ENCODE measurements at regions not wholly inside any gene's neighbourhood (a gene's known extent, or its start where the extent isn't known, plus 50 kb on each side); places are given as distances from the start of the nearest gene placed in this dataset.

GRCh38 chr9:27787891-27788290, 214.6 kb upstream of the C9orf72 start:
- no peak for TF ChIP-seq CTCF (conservative IDR thresholded peaks at IDR 0.05)
- no peak for TF ChIP-seq EZH2 (IDR thresholded peaks at IDR 0.05; ENCODE audit: low read depth)

All from PC-9 (cell line).